Ovary (tissue), 7 donors: ENCODE measurements at regions not wholly inside any gene's neighbourhood (a gene's known extent, or its start where the extent isn't known, plus 50 kb on each side); places are given as distances from the start of the nearest gene placed in this dataset.

Experiments
- DNase-seq, 5 donors: peaks; one replicate each; pipeline ENCODE4 v3.0.0-alpha.2; 2019 to 2020
- H3K27ac ChIP-seq, 2 donors: fragments of 200-600 bp; one replicate each; pipeline versions ENCODE4 v1.5.1 to v1.8.0; 2019 to 2022
- H3K27me3 ChIP-seq: fragments of 200-600 bp; one replicate; pipeline ENCODE4 v1.8.0; 2022
- H3K36me3 ChIP-seq: fragments of 200-600 bp; sonication (generic); one replicate; pipeline ENCODE4 v1.5.1; 2019
- H3K4me1 ChIP-seq: one replicate; pipeline ENCODE4 v1.8.1; 2013; ENCODE audit warnings: mild to moderate bottlenecking, moderate library complexity; ENCODE audit not compliant: insufficient read depth
- H3K4me3 ChIP-seq: fragments of 200-600 bp; sonication (generic); one replicate; pipeline ENCODE4 v1.5.1; 2017
- H3K9me3 ChIP-seq, 2 donors: fragments of 200-600 bp in 1 of 2; sonication (generic) in 1 of 2; one replicate each; pipeline versions ENCODE4 v1.5.1 to v1.8.1; 2013 to 2019; ENCODE audit warnings: mild to moderate bottlenecking in 1 of 2, moderate library complexity in 1 of 2
- CTCF ChIP-seq, 3 donors: fragments of 450-650 bp in 2 of 3; fragments of 200-600 bp in 1 of 3; IDR thresholded peaks; one replicate each; pipeline versions ENCODE4 v1.5.1 to v1.8.0; 2016 to 2022; ENCODE audit warnings: antibody characterized with exemption in 3 of 3, mild to moderate bottlenecking in 1 of 3
- EP300 ChIP-seq: sonication (generic); formaldehyde crosslinking; IDR thresholded peaks from one replicate; pipeline ENCODE4 v1.6.1; 2017; ENCODE audit warnings: antibody characterized with exemption
- POLR2A ChIP-seq: fragments of 450-650 bp; IDR thresholded peaks from one replicate; pipeline ENCODE4 v1.6.1; 2017; ENCODE audit warnings: antibody characterized with exemption, mild to moderate bottlenecking, moderate library complexity
- WGBS, 3 donors: extraction: QIAGEN DNeasy Blood & Tissue Kit in 1 of 3; methylation state at CpG; one replicate each; pipeline versions ENCODE4 v1.1.5 to v1.1.7; 2013 to 2017; 5-methylcytosine and 5-hydroxymethylcytosine counted together
- intact Hi-C, 4 donors: fragments of 100-400 bp; cut with DNase I; formaldehyde crosslinking; loops; one replicate each; pipeline versions ENCODE4 v1.11.0 to v1.15.1; 2022 to 2023
- donor health status: DM: no; HTN: no; CAD: no; lungs with moderate emphysema.
- donor health status: DM: no; HTN: no; CAD: no.
- donor health status: Bipolar disorder and iron deficiency.
- donor health status: DM: no; HTN: no; CAD: no.
- donor health status: DM: yes; HTN: yes; CAD: no.

DNA sequence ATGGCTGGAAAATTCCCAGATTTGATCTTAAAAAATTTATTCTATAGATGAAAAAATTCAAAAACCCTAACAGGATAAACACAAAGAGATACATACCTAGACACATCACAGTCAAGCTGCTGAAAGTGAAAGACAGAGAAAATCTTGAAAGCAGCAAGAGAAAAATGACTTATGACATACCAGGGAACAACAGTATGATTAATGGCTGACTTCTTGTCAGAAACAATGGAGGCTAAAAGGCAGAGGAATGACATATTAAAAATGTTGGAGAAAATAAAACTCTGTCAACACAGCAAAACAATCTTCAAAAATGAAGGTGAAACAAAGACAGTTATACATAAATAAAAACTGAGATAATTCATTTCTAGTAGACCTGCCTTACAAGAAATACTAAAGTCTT is 442.7 kb downstream of the IPMK start:
- H3K27me3 ChIP-seq: no peaks in the 10 kb centered on the region
- DNase-seq: no peak
- no peak overlapping the region for H3K27ac ChIP-seq
- H3K4me3 ChIP-seq: no peak overlapping the region
- H3K4me1 ChIP-seq: no peaks in the 10 kb centered on the region
- no peaks in the 10 kb centered on the region for H3K36me3 ChIP-seq
- intact Hi-C loops: no loop called here
- no peaks in the 10 kb centered on the region for H3K9me3 ChIP-seq
- TF ChIP-seq POLR2A: no peak
- no peak for TF ChIP-seq EP300
- no peak for TF ChIP-seq CTCF (IDR thresholded peaks at IDR 0.05)

DNA sequence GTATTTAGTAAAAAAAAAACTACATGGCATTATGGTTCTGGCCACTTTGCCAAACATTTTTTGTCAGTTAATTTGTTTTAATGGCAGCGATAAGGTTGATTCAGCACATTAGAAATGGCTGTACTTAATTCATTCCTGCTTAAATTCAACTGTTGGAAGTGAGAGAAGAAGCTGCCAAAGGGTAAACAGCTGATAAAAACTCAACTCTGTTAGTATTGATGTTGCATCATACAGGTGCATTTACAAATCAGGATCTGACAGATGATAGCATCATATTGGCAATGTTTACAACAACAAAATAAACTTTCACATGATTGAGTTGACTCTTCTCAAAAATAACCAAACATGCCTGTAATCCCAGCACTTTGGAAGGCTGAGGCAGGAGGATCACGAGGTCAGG is 444.3 kb downstream of the IPMK start:
- WGBS, 3 donors: 81 to 90% (median 82%) methylated on average over 2 of the region's 2 CpGs
- H3K27me3 ChIP-seq: no peaks in the 10 kb centered on the region
- no peak overlapping the region for H3K4me3 ChIP-seq
- TF ChIP-seq CTCF (IDR thresholded peaks at IDR 0.05) (no peak), POLR2A (no peak), EP300 (no peak)
- DNase-seq: no peak
- no peak overlapping the region for H3K27ac ChIP-seq
- H3K9me3 ChIP-seq: no peaks in the 10 kb centered on the region
- intact Hi-C loops: no loop called here
- no peaks in the 10 kb centered on the region for H3K36me3 ChIP-seq
- H3K4me1 ChIP-seq: no peaks in the 10 kb centered on the region

- DNase-seq: no peak
- Histone ChIP-seq H3K4me3 (no peak overlapping the region), H3K9me3 (no peaks in the 10 kb centered on the region), H3K4me1 (no peaks in the 10 kb centered on the region), H3K27ac (no peak overlapping the region), H3K27me3 (no peaks in the 10 kb centered on the region), H3K36me3 (no peaks in the 10 kb centered on the region)
- TF ChIP-seq EP300: no peak
- intact Hi-C loops: no loop called here
Measured at GRCh38 chr10:57822965-57823364, 444.7 kb downstream of the IPMK start.

- intact Hi-C loops: no loop called here
- no peaks in the 10 kb centered on the region for H3K36me3 ChIP-seq
- no peak for DNase-seq
- WGBS, 3 donors: 76 to 85% (median 82%) methylated on average over 1 of the region's 1 CpG
- no peaks in the 10 kb centered on the region for H3K9me3 ChIP-seq
- H3K4me1 ChIP-seq: no peaks in the 10 kb centered on the region
- H3K27ac ChIP-seq: no peak overlapping the region
- TF ChIP-seq CTCF (IDR thresholded peaks at IDR 0.05) (no peak), POLR2A (no peak), EP300 (no peak)
- H3K27me3 ChIP-seq: no peaks in the 10 kb centered on the region
- no peak overlapping the region for H3K4me3 ChIP-seq
Measured at GRCh38 chr10:57818522-57818921, 449.2 kb downstream of the IPMK start.

DNA sequence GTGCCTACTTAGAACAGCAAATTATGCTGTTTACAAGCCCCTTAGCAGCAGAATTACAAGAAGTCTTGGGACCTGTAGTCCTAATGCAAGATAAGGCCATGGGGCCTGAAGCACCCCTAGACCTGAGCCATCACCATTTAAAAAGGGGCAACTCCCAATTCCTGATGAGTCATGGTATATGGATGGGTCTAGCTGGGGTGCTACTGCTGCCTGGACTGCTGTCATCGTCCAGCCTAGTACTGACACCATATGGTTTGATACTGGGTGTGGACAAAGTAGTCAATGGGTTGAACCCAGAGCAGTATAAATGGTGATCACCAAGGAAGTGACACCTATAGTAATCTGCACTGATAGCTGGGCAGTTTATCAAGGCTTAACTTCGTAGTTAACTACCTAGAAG is 450.0 kb downstream of the IPMK start:
- intact Hi-C loops: no loop called here
- Histone ChIP-seq H3K27ac (no peak overlapping the region), H3K9me3 (no peaks in the 10 kb centered on the region), H3K4me3 (no peak overlapping the region), H3K4me1 (no peaks in the 10 kb centered on the region), H3K36me3 (no peaks in the 10 kb centered on the region), H3K27me3 (no peaks in the 10 kb centered on the region)
- TF ChIP-seq POLR2A (no peak), EP300 (no peak), CTCF (IDR thresholded peaks at IDR 0.05) (no peak)
- no peak for DNase-seq
- WGBS, 3 donors: 55 to 64% (median 57%) methylated on average over 2 of the region's 2 CpGs
